Erythroblast (primary cell): ENCODE measurements at regions not wholly inside any gene's neighbourhood (a gene's known extent, or its start where the extent isn't known, plus 50 kb on each side); places are given as distances from the start of the nearest gene placed in this dataset.
A peak's percentile ranks its signal among the peaks of the same experiment; 100 is the strongest.

Source experiments
- DNase-seq, 2 experiments: peaks; one replicate each; lab custom pipeline; 2025; lab: John Stamatoyannopoulos, UW
- GATA1 ChIP-seq: IDR thresholded peaks from 2 replicates; pipeline ENCODE4 v1.6.1; 2011; ENCODE audit warnings: low read depth, mild to moderate bottlenecking, control low read depth, low read length, moderate library complexity
- POLR2A ChIP-seq: IDR thresholded peaks from 2 replicates; pipeline ENCODE4 v1.6.1; 2011; ENCODE audit warnings: mild to moderate bottlenecking, low read length

- DNase-seq, result no peak
- no peak for TF ChIP-seq POLR2A
These were observed 106.0 kb downstream of the ARRDC3 start for GRCh38 chr5:91277093-91277626.

- no peak for DNase-seq
- TF ChIP-seq POLR2A, result no peak
- no peak for TF ChIP-seq GATA1
These were observed 110.3 kb downstream of the ARRDC3 start for GRCh38 chr5:91272858-91273257.

- DNase-seq, result no peak
- no peak for TF ChIP-seq GATA1
- TF ChIP-seq POLR2A, result no peak
These were observed 111.1 kb downstream of the ARRDC3 start for GRCh38 chr5:91271999-91272398.

- no peak for DNase-seq
- TF ChIP-seq GATA1 (no peak), POLR2A (no peak)
These were observed 113.9 kb downstream of the ARRDC3 start for GRCh38 chr5:91269198-91269597.

- TF ChIP-seq GATA1 (no peak), POLR2A (no peak)
- DNase-seq, result peak in 1 of 2 experiments; percentile 5
These were observed 116.9 kb downstream of the ARRDC3 start for GRCh38 chr5:91266184-91266705.

- TF ChIP-seq POLR2A (no peak), GATA1 (no peak)
- no peak for DNase-seq
These were observed 118.6 kb downstream of the ARRDC3 start for GRCh38 chr5:91264311-91265051.

- TF ChIP-seq GATA1 (no peak), POLR2A (no peak)
- DNase-seq, result no peak
These were observed 119.2 kb downstream of the ARRDC3 start for GRCh38 chr5:91263898-91264297.

- DNase-seq, result no peak
- TF ChIP-seq POLR2A (no peak), GATA1 (no peak)
These were observed 125.8 kb downstream of the ARRDC3 start for GRCh38 chr5:91257301-91257700.

- no peak for DNase-seq
- TF ChIP-seq POLR2A, result no peak
- no peak for TF ChIP-seq GATA1
These were observed 127.0 kb downstream of the ARRDC3 start for GRCh38 chr5:91256142-91256524.

GRCh38 chr5:91255396-91256141, 127.5 kb downstream of the ARRDC3 start:
- no peak for DNase-seq
- TF ChIP-seq GATA1 (no peak), POLR2A (no peak)

- DNase-seq, result no peak
- no peak for TF ChIP-seq GATA1
- TF ChIP-seq POLR2A, result no peak
These were observed 130.2 kb downstream of the ARRDC3 start for GRCh38 chr5:91252916-91253315.

GRCh38 chr5:91245871-91246270, 137.2 kb downstream of the ARRDC3 start:
- DNase-seq, result no peak

GRCh38 chr5:91245074-91245452, 138.1 kb downstream of the ARRDC3 start:
- DNase-seq, result no peak
- TF ChIP-seq GATA1, result no peak
- no peak for TF ChIP-seq POLR2A

More at GRCh38 chr5:91245871-91246270, 137.2 kb downstream of the ARRDC3 start:
- TF ChIP-seq POLR2A (no peak), GATA1 (no peak)
